Iris pigment epithelial cell (primary cell): ENCODE measurements at regions not wholly inside any gene's neighbourhood (a gene's known extent, or its start where the extent isn't known, plus 50 kb on each side); places are given as distances from the start of the nearest gene placed in this dataset.

Source experiments
- DNase-seq: peaks from one replicate; pipeline ENCODE4 v3.0.0-alpha.2; 2011; ENCODE audit warnings: low read depth

GRCh38 chr22:48558606-48559402, 1268.9 kb downstream of the BRD1 start:
- no peak for DNase-seq

DNA sequence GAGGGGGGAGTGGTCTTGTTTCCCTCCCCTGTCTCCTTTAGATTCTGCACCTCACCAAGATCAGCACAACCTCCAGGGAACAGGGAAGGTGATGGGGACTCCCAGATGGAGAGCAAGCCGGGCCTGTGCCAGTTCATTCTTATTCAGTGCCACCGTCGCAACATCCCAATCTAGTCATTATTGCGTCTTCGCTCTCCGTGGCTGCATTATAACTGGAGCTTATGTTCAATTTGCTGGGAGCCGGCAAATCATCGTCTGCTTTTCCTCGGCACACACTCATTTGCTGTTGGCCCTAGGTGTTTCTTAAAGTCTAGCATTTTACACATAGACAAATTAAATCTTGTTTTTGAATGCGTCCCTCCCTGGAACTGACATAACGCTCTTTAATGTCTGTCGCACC, 1269.7 kb downstream of the BRD1 start:
- DNase-seq: no peak

- no peak for DNase-seq
Measured at GRCh38 chr22:48557473-48557872, 1270.2 kb downstream of the BRD1 start.

DNA sequence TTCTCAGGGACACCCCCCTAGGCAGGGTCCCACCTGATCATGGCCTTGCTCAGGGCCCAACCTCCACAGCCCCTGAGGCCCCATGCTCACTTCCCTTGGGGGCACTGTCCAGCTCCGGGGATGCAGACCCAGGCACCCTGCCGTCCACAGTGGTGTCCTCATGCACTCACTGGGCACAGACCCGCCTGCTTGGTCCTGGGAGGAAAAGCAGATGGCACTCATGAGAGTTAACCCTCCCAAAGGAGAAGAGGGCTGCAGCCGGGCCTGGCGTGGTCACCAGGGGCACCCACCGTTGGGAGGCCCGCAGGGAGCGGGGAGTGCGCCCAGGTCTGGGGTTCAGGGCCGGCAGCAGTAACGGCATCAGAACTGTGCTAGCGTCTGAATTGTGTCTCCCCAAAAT, 1270.9 kb downstream of the BRD1 start:
- DNase-seq: no peak

DNA sequence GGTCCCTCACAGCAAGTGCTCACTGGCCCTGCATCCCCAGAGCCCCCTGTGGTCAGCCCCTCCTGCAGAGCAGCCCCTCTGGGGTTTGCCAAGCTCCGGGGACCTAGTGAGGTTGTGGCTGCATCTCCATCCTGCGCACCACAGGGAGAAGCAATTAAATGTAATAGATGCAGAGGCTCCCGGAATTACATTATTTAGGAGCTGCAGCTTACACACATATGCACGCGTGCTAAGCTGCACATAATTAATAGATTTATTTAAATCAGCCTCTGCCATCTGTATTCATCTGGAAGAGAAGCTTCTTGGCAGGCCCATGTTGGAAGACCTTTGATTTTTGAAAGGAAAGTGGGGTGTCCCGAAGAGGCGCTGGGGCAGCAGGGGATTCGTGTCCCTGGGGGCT, 1271.5 kb downstream of the BRD1 start:
- DNase-seq: no peak

DNA sequence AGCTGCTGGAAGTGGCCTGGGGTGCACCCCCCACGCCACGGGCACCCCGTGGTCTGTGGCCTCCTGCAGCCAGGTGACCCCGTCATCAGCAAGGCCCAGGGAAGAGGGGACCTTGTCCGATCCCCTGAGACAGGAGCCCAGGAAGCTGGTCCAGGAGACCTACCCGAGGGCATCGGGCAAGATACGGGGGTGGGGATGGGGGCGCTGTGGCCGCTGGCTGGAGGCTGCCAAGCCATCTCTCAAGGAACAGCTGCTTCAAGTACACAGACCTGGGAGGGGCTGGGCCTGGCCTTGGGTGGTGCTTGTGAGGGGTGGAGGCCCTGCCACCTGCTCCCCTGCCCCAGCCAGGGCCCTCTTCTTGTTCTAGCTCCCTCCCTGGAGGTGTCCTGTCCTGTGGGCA, 1272.1 kb downstream of the BRD1 start:
- DNase-seq: no peak

DNA sequence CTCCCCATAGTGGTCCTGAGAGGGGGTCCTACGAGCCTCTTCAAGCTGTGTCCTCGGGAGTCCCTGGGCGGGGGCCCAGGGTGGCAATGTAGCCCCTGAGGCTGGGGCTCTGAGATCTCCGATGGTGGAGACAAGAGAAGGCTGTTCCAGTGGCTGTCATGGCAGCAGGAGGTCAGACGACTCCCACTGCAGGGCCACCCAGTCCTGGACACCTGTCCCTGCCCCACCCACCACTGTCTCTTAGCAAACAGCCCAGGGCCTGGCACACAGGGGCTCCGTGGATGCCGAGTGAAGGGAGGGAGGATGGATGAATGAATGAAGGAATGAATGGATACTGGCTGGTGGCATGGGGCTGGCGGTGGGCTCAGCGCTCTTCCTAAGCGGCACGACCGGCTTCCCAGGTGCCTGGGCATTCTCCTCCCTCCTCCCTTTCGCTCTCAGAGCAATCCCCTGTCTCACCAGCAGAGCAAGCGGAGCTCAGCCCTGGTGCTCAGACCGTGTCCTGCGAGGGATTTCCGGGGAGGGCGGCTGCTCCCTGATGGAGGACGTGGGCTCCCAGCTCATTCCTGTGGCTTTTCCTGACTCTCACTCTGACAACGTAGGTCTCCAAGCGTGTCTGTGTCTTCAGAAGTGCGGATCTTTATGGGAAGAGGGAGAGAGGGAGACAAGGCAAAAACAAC, 1272.6 kb downstream of the BRD1 start:
- DNase-seq: no peak

DNA sequence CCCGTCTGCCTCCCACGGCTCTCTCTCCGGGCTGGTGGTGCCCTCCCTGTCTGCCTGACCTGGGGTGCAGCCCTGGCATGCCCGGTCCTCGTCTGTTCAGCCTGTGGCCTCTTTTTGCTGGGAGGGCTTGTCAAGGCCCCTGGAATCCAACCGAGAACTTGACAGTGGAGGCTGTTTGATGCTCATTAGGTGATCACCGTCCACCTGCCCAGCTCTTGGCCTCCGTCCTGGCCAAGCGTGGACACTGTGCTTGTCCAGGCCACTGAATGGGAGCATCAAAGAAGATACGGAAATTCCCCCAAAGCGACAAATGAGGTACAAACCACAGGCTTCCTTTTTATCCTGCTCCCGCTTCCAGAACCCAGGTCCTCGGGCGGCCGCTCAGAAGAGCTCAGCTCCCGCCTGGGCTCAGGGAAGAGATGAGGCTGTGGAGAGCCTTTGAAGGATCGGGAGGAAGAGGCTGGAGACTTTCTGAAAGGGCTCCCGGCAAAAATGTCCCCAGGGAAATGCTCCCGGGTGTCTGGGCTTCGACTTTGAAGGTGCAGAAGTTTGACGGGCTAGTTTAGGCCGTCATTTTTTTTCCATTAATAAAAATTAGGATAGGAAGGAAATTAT, 1273.9 kb downstream of the BRD1 start:
- no peak for DNase-seq

DNA sequence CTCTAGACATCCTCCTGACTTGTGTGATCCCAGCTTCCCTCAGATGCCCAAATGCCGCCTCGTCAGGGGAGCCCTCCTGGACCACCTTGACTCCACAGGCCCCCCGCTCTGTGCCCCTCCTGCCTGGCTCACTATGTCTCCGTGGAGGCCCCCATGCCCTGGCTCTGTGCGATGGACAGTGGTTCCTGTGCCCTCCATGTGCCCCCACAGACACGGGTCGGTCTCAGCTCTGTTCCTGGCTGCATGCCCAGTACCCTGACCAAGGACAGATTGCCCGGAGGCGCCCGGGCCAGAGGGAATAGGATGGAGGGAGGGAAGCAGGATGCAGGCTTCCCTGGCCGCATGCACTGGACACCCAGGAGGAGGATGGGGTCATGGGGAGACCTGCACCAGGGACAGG, 1274.6 kb downstream of the BRD1 start:
- no peak for DNase-seq

GRCh38 chr22:48551716-48552268, 1275.9 kb downstream of the BRD1 start:
- no peak for DNase-seq

GRCh38 chr22:48551061-48551460, 1276.6 kb downstream of the BRD1 start:
- no peak for DNase-seq

DNA sequence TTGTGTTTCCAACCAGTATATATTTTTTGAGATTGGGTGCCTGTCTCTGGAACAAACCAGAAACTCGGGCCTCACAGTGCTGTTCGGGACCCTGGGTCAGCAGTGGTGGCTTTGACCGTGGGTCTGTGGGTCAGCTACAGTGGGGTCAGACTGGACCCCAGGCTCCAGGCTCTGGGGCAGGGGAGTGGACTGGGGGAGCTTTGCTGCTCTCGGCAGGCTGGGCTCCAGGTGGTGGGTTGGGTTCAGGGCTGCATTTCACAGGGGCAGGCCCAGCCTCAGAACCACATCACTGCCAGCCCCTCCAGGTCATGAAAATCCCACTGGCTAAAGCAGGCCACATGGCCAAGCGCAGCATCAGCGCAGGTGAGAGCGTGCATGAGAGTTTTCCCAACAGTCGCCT, 1279.3 kb downstream of the BRD1 start:
- no peak for DNase-seq

DNA sequence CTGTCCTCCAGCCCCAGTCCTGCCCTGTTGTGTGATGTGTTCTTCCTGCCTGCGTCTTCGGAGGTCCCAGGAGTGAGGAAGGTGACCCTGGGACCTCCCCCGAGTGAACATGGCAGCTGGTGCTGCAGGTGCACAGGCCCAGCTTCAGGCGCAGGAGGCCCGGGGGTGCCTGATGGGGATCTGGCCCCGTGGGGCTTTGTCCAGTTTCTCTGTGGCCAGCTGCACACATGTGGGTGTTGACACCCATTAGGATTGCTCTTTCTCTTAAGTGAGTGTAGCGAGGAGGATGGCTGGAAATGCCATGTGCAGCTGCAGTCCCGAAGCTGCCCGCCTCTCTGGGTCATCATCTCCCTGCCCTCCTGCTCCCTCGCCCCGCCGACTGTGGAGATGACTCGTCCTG, 1279.7 kb downstream of the BRD1 start:
- no peak for DNase-seq

DNA sequence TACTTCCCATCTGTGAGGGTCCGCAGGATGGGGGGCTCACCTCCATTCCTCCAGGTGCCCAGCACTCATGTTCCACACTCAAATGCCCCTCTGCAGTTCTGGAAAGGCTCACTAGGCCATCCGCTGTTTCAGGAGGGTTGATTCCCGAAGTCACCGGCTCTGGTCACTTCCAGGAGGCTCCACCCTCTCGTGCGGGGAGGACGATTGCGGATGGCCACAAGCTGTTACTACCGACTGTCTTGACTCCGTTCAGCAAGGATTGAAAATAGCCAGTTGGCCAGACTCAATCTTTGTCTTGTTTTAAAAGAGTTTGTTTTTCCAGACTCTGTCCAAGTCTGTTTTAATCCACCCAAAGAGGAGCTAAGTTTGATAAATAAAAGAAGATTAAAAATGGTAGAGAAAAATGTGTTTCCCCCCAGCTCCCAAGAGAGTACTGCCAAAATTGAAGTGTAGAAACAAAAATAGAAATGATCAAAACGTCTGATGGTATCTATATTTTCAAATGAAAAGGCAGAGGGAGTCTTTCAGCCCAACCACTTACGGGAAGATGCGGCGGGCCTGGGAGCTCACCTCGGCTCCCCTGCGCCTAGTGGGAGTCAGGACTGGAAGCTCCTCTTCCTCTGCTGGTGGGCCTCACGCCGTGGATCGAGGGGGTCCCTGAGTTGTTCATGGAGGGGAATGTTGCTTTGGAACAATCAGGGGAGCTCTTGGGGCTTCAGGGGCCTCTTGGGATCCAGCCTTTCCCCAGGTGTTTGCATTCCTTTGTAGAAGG, 1280.8 kb downstream of the BRD1 start:
- no peak for DNase-seq

DNA sequence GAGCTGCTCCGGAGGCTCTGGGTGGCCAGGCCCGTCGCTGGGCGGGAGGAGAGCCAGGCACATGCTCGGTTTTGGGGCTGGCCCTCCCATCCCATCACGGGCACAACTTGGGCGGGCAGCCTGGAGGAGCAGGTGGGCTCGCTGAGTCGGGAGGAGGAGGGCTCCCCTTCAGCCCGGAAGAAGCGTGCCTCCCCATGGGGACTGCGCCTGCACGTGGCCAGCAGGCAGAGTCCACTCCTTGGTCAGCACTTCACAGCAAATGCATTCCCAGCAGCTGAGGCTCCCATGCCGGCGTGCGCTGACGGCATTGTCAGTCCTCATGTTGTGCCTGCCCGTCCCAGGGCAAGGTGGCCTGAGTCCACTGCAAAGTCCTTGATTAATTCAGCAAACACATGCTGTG, 1281.7 kb downstream of the BRD1 start:
- DNase-seq: no peak

DNA sequence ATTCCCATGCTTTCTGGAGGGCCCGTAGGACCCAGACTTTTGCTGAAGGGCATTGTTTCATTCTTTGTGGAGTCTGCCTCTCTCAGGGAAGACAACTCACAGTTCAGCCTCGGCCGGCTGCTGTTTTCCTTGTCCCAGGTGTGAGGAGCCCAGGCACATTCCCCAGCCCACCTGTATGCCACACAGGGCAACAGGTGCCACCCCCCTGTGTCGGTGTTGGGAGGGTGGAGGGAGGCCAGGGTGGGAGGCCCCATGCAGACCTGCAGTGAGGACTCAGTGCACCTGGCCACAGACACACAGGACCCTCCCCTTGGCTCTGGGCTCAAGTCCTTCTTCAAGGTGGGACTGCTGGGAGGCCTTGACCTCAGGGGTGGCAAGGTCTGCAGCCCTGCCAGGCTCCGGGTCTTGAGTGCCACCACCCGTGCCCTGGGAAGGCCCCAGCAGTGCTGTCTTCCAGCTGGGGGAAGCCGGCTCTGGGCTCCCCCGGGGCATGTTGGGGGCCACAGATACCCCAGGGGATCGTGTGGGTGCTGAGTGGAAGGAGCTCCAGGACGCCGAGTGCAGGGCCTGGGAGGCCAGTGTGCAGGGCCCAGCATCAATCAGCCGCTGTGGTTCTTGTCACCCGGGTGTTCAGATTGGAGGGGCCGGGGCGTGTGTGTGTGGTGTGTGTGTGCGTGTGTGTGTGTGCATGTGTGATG, 1286.1 kb downstream of the BRD1 start:
- DNase-seq: no peak

- DNase-seq: no peak
Measured at GRCh38 chr22:48539261-48539660, 1288.4 kb downstream of the BRD1 start.

- DNase-seq: no peak
Measured at GRCh38 chr22:48538291-48538820, 1289.3 kb downstream of the BRD1 start.

- no peak for DNase-seq
Measured at GRCh38 chr22:48537343-48537680, 1290.4 kb downstream of the BRD1 start.

DNA sequence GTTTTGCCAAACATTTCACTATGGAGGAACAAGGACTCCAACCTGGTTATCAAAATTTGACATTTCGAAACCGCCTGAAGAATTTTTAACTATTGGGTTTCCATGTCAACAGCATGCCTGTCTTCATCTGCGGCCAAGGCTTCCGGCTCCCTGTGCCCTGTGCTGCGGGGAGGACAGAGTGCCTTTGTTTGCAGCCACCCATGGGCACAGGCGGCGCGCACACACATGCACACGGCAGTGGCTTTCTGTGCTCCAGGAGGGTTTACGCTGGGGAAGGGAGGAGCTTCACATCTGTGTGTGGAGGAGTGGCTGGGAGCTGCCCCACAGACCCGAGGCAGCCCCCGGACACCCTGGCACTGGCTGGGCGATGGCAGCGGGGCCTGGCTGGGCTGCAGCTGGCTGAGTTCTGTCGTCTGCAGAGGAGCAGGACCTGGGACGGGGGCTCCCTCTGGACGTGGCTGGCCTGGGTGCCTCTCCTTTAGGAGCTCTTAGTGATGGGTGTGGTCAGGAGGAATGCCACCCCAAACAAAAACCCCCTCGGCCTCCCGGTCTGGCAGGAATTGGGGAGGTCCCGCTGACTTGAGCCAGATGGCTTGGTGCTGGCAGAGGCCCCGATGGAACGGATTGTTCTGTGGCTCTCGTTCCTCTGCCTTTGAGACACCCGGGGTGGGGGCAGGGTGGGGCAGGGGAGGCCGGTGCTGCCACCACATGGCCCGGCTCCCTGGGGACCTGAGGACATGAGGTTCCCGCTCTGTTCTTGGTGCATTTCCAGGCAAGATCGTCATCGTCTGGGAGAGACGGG, 1290.9 kb downstream of the BRD1 start:
- no peak for DNase-seq
